Stimulated activated naive CD4-positive, alpha-beta T cell treated with Interleukin-2 at 50 U/mL for 16 hours (primary cell): ENCODE measurements at regions not wholly inside any gene's neighbourhood (a gene's known extent, or its start where the extent isn't known, plus 50 kb on each side); places are given as distances from the start of the nearest gene placed in this dataset.
"Not testable (repeated sequence)": the region's sequence is repeated elsewhere in the genome, so short reads cannot be mapped to it uniquely, and the experiment has no call there.

ENCODE experiments used
- DNase-seq: peaks from one replicate; lab custom pipeline; 2025; lab: John Stamatoyannopoulos, UW

DNA sequence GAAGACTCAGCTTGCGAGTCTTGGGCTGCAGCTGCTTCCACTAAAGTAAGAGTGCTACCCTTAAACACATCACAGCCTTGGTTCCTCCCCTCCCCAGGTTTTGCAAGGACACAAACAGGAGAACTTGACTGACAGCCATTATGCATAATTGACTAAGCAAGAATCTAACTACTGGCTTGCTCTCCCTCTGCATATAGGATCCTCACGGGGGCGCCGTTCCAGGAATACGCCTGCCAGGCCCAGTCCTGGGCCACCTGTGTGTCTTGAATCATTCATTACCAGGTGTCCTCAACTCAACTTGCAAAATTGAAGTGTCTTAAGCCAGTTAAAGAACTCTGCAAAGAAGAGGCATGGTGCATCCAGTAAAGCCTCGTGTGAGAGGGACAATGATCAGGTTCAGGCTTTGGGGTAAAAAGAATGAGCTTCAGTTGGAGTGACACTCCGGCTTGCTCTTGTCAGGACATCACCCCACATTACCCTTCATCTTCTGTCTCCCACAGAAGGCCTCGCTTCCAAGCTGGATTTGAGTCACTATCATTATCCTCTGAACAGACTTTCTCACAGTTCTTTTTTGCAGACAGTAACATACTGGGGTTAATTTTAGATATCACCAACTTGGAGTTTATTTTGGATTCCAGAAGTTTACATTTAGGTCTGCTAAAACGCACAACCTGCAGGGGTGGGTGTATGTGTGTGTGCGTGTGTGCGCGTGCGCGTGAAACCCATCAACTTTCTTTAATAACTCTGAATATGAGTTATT, 273.5 kb upstream of the HS3ST1 start:
- DNase-seq = no peak

DNA sequence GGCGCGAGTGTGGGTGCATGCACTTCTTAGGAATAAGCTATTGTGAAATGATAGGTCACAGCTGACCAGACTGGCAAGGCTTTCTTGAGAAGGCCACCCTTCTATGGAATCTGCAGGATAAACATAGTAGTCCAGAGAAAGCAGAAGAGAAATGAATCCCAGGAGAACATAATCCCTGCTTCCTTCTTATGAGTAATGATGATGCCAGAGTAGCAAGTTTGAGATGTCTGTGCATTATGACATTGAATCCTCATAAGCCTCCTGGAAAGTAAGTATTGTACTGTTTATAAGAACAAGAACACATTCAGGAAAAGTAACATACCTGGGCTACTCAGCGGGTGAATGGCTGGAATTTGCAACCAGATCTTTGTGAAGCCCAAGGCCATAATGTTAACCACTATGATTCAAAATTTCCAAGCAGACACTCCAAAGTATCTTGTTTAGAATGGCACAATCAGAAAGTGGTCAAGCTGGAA, 272.1 kb upstream of the HS3ST1 start:
- no peak for DNase-seq

DNA sequence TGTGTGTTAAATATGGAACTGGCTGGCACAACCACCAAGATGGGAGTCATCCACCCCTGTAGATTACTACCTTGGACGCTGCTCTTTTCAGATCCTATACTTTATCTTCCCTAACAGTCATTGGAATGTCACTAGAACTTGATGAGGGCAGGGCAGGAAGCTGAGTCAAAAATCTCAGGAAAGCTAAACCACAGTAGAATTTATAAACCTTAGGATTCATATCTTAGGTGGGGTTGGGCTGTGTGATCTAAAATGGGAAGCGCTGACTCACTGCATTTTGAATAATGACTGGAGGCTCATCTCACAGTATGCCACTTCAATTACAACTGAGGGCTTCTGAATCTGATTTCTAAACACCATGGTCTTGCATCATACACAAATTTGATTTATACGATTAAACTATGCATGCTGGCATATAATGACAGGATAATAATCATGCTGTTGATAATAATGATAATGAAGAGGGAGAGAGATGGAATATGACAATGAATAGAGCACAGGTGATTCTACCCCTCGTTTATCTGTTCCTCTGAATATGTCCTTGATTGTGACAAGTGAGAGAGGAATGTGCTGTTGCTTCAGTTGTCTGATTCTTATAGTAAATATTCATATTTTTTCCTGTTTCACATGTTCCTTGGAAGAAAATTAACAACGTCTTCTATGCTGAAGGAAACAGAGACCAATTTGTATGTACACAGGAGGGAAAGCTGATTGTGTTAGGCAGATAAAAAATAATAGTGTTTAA, 270.3 kb upstream of the HS3ST1 start:
- no peak for DNase-seq

DNA sequence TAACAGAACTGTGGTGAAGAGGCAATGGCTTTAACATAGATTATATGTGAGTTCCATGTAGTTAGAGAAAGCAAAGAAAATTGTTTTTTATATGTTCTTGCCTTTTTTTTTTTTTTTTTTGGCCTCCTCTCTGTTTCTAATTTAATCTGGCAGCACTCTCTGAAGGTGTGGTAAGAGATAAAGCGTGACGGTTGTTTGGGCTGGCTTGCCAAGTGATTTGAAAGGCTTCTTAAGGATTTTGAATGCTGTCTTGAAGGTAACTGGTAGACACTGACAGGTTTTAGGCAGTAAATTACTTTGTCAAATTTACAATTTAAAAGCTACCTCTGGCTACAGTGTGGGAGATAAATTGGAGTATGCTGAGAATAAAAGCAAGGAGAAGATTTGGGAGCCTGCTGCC, 269.3 kb upstream of the HS3ST1 start:
- DNase-seq = no peak

DNA sequence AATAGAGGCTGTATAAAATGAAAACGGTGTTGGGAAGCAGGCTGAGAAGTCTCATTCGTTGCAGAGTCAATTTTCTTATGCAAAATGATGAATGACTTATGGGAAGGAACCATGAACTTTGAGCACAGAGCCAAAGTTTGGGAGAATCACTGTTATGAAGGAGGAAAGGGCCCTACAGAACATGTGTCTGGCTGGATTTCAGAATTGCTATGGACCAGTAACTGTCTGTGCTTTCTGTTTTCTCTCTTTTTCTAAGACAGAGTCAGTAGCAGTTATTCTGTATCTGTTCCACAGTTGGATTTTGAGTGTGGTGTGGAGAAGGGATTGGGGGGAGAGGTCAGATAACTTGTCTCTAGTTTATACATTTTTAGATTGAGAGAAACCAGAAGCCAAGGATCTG, 265.0 kb upstream of the HS3ST1 start:
- DNase-seq = no peak

DNA sequence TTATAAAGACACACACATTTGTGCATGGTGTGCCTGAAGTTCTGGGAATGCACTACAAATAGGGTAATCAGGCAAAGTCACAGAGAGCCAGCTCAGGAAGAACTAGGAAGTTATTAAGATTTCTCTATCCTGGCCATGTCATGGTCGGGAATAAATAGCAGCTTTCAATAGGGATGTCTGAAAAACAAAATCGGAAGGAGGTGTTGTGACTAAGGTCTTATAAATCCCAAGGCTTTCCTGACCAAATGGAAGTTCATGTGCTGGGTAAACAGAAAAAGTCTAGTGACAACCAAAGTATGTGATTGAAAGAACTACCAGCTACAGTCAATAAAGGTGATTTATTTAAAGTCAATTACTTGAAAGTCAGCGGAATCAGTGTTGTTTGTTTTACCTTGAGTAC, 262.5 kb upstream of the HS3ST1 start:
- no peak for DNase-seq

DNA sequence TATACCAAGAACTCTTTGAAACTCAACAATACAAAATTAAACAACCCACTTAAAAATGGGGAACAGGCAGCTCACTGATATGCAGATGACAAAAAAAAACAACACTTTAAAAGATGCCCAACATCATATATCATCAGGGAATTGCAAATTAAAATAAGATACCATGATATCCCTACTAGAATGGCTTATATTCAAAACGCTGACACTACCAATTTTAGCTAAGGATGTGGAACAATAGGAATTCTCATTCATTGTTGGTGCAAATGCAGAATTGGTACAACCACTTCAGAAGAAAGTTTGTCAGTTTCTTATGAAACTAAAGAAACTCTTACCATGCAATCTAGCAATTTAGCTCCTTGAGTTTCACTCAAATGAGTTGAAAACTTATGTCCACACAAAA, 259.0 kb upstream of the HS3ST1 start:
- DNase-seq = no peak

DNA sequence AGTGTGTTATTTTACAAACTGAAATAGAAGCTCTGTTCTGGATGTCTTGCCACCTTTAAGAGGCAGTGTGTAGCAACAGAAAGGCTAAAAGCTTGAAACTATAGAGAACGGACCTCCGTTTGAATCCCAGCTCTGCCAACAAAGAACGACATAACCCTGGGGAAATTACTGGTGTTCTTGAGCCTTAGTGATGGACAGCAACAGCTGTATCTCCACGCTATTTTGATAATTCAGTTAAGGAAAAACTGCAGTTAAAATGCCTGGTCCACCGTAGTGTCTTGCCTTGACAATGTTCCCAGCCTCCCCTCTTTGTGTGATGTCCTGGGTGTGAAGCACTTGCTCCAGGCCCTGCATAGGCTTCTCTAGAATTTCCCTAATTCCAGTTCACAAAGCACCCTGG, 256.8 kb upstream of the HS3ST1 start:
- DNase-seq = no peak

DNA sequence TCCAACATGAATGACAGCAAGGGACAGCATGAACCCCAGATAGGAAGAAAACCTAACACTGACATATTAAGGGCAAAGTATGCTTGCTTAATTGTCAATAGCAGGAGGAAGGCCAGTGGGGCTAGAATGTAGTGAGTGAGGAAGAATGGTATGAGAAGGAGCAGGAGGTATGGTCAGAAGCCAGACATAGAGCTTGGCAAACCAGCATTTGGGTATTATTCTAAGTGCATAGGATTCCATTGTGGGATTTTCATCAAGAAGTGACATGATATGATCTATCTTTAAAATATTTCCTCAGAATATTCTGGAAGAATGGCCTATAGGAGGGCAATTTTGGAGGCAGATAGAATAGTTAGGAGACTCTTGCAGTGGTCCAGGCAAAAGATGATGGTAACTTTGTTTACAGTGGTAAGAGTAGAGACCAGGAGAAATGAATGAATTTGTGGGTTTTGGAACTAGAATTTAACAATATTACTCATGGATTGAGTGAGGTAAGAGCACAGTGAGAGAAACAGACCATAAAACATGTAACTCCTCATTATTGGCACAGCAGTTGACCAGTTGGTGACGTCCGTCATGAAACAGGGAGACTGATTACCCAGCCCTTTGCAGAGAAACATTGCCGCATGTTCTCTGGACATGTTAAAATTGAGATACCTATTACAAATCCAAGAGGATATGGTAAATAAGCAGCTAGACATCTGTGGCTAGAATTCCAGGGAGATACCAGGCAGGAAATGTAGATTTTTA, 246.5 kb upstream of the HS3ST1 start:
- no peak for DNase-seq

DNA sequence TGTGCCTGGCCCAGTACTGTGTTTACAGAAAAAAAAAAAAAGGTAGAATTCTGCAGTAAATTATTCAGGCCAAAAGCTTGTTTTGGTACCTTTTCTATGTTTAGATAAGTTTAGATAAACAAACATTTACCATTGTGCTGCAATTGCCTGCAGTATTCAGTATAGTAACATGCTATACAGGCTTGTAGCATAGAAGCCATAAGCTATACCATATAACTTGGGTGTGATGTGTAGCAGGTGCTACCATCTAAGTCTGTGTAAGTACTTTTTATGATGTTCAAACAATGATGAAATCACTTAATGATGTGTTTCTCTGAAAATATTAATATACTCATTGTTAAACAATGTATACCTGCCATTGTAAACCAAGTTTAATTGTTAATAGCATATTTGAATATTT, 241.6 kb upstream of the HS3ST1 start:
- DNase-seq = no peak

DNA sequence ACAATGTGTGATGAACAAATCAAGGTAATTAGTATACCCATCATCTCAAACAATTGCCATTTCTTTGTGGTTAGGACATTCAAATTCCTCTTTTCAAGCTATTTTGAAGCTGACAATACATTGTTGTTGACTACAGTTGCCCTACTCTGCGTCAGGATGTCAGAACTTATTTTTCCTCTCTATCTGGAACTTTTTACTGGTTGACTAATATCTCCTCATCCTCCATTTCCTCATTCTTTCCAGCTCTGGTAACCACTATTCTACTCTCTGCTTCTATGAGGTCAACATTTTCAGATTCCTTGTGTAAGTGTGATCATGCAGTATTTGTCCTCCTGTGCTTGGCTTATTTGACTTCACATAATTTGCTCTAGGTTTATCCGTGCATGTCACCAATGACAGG, 240.5 kb upstream of the HS3ST1 start:
- no peak for DNase-seq

DNA sequence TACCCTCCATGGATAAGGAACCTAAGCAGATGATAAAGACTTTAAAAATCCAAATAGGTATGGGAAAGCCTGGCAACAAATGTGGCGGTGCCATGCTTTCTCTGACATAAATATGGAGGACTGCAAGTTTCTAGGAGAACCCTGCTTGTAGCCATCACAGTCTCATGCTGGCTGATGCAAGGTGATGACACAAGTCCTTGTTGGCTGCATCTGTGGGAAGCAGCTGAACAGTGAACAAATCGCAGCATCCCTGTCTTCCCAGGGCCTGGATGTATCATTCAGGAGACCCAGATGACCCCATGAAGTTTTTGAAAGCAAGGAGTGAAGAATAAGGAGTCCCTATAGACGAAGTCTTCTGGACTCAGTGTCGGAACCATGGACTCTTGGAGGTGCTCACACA, 234.4 kb upstream of the HS3ST1 start:
- DNase-seq = no peak

DNA sequence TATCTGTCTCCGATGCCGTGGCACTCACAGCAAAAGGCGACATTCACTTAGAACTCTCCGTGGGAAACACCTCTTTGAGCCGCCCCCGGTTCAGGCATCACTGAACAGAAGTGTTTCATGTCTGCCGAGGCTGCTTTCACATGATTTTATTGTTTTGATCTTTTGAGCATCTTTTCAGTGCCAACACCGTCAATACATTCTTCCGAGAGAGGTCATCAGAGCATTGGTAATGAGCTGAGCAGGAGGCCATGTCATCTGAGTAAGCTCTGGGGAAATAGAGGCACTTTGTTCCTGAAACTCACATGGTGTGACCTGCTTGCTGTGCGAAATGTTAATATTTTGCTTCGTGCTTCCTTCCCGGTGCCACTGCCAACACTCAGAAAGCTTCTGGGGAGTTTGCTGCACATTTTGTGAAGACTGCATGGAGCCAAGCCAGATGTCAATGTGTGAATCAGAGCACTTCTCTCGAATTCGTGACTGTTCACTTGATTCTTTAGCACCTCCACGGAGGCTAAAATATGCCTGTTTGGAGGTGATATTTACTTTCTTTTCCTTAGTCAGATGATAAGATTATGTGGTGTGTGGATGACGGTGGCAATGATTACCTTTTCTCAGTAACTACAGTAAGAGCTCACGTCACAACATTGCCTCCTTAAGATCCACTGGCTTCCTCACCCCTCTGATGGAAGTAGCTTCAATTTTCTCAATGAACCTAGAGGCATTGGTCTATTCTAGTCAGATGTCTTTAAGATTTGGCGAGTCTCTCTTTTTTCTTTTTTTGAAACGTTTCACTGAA, 222.3 kb upstream of the HS3ST1 start:
- DNase-seq = no peak

DNA sequence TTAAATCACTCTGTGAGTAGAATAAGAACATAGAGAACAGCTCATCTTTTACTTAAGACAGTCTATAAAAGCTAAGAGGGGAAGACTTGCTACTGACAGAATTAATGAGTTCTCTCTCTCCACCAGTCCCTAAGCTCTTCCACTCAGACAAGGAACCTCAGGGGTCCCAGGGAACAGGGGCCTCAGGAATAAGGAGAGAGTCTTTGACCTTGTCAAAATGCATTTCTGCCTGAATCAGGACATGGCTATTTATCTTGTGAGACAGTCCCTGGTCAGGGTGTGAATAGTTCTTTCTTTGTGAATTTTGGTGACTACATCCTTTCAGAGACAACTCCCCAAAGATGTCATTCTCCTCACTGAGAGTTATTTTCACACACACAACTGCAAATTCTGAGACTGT, 218.7 kb upstream of the HS3ST1 start:
- DNase-seq = no peak

DNA sequence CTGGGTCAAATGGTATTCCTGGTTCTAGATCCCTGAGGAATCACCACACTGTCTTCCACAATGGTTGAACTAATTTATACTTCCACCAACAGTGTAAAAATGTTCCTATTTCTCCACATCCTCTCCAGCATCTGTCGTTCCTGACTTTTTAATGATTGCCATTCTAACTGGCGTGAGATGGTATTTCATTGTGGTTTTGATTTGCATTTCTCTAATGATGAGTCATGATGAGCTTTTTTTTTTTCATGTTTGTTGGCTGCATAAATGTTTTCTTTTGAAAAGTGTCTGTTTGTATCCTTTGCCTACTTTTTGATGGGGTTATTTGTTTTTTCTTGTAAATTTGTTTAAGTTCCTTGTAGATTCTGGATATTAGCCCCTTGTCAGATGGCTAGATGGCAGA, 214.4 kb upstream of the HS3ST1 start:
- DNase-seq = not testable (repeated sequence)

DNA sequence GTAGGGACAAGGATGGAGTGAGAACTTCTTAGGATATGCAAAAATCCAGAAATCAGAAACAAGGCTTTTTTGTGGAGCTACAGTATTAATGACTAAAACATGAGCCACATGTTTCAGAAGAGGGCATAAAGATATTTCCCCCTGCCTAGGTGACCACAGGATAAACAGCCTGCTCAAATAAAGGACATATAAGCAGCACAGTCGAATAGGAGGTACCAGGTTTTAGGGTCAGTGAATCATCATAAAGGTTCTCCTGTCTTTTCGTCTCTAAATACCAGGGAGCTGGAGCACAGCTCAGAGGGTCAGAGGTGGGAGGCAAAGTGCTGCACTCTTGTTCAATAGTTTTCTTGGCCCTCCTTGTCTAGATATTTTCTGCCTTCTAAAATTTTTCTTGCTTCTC, 211.9 kb upstream of the HS3ST1 start:
- DNase-seq = no peak

DNA sequence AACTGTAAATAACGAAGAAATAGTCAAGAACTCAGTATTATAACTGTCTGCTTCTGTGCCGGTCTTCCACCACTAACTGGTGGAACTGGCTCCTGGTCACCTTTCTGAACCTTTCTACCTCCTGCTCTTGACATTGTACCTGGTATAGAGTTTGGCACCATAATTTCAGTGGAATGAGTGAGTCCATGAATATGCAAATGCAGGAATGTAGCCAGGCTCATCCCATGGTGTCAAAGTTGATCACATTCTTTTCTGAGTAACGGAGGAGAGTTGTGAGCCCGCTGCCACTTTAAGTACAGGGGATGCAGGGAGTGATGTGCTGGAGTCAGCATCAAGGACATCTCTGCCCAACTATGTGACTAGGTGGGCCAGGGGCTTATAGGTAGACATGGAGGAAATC, 207.9 kb upstream of the HS3ST1 start:
- no peak for DNase-seq

DNA sequence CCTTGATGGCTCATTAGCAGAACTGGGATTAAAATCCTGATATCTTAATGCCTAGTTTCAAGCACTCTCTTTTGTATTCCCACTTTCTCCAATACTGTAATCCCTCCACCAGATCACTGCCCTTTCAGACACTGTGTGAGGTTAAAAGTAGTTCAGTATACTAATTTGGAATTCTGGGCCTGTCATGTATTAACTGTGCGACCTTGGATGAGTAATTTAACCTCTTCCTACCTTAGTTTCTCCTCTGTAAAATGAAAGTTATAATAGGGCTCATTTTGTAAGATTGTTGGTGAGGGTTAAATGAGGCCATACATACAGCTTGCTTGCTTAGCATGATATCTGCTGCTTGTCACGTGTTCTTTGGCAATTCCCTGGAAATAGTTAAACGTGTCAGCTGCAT, 207.3 kb upstream of the HS3ST1 start:
- no peak for DNase-seq

DNA sequence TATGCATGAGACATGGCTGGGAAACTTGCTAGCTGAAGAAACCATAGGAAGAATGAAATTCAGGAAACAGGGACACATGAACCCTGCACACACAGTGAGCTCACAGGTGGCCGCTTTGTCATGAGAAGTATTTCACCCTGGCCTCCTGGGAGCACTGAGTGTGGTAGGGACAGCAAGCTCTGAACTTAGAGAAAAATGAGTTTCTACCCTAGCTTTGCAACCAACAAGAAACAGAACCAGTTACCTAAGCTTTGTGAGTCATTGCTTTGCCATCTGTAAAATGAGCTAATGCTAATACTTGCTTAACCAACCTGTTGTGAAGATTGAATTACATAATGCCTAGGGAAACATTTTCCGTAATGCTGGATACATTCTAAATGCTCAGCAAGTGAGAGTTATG, 206.6 kb upstream of the HS3ST1 start:
- DNase-seq = no peak

DNA sequence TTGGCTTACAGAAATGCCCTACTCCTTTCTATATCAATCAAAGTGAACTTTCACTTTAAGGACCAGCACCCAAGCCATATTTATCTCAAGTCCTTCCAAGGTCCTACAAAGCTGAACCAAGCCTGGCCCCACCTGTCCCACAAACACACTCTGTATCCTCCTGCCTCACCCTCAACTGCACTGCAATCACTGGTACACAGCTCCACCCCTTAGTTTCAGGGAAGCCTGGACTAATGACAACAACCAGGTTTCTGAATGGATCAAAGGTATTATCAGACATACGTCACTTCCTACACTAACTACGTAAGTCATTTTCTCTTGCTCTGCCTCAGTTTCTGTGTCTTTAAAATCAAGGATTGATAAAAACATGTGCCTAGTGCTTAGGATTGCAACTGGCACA, 205.6 kb upstream of the HS3ST1 start:
- DNase-seq = no peak

DNA sequence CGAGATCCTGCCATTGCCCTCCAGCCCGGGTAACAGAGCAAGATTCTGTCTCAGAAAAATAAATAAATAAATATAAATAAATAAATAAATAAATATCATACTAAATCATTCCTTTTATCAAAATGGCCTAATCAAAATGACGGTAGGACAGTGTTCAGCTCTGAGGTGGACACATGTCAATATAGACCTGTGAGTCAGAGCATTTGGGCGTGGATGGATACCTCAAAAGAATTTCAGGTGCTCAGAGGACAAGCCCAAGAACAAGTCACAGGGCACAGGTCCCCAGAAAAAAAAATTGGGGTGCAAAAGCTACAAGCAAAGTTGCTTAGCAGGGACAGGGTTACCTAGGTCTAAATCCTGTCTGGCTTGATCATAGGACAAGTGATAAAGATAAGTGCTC, 204.7 kb upstream of the HS3ST1 start:
- no peak for DNase-seq

DNA sequence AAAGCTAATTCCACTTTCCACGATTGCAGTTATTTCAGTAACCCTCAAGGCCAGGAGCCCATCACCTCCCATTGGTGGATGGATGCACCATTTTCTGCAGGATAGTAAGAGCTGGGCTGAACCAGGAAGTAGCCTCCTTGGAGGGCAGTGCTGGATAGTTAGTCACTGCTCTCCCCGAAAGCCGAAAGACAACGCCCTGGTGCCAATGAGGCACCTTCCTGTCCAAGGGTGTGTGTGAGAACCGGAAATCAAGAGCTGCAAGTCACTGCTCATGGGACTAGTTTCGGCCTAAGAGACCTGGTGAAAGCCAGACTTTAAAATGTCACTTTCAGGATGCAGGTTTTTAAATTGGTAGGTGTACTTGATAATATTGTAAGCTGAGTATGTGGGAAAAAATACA, 203.8 kb upstream of the HS3ST1 start:
- no peak for DNase-seq
